GM23338 (cell line): ENCODE measurements at regions not wholly inside any gene's neighbourhood (a gene's known extent, or its start where the extent isn't known, plus 50 kb on each side); places are given as distances from the start of the nearest gene placed in this dataset.

Experiments used
- ATAC-seq: fragments of 200-7000 bp; cut with Tn5 transposase; 3 replicates; pipeline ENCODE4 v1.9.1; 2020
- DNase-seq: peaks from one replicate; pipeline ENCODE4 v3.0.0-alpha.2; 2015; ENCODE audit warnings: low spot score
- H2AFZ ChIP-seq: fragments of 200-600 bp; sonication (generic); 2 replicates; pipeline ENCODE4 v1.8.0; 2016; ENCODE audit warnings: antibody characterized with exemption, mild to moderate bottlenecking, moderate library complexity
- H3F3A ChIP-seq: fragments of 200-600 bp; sonication (generic); replicated peaks from 2 replicates; pipeline ENCODE4 v1.8.0; 2017; ENCODE audit warnings: antibody characterized with exemption, mixed run types, low read depth
- H3K27ac ChIP-seq: fragments of 200-600 bp; sonication (generic); 2 replicates; pipeline ENCODE4 v1.6.1; 2016; ENCODE audit warnings: low read depth
- H3K27me3 ChIP-seq: fragments of 200-600 bp; sonication (generic); 2 replicates; pipeline ENCODE4 v1.8.0; 2016; ENCODE audit warnings: mild to moderate bottlenecking, mixed run types, moderate library complexity; ENCODE audit not compliant: insufficient read depth
- H3K36me3 ChIP-seq: fragments of 200-600 bp; sonication (generic); 2 replicates; pipeline ENCODE4 v1.8.0; 2016; ENCODE audit warnings: mild to moderate bottlenecking; ENCODE audit not compliant: insufficient read depth
- H3K4me1 ChIP-seq: fragments of 200-600 bp; sonication (generic); 2 replicates; pipeline ENCODE4 v1.8.0; 2016; ENCODE audit warnings: mild to moderate bottlenecking, moderate library complexity; ENCODE audit not compliant: insufficient read depth
- H3K4me2 ChIP-seq: fragments of 200-600 bp; sonication (generic); 2 replicates; pipeline ENCODE4 v1.7.1; 2017; ENCODE audit warnings: mixed run types
- H3K4me3 ChIP-seq: fragments of 200-600 bp; sonication (generic); 2 replicates; pipeline ENCODE4 v1.6.1; 2016; ENCODE audit warnings: mixed run types
- H3K79me2 ChIP-seq: fragments of 200-600 bp; sonication (generic); replicated peaks from 2 replicates; pipeline ENCODE4 v1.8.0; 2017; ENCODE audit warnings: mild to moderate bottlenecking; ENCODE audit not compliant: insufficient read depth
- H3K9me2 ChIP-seq: fragments of 200-600 bp; sonication (generic); 2 replicates; pipeline ENCODE4 v1.8.0; 2017; ENCODE audit not compliant: insufficient read depth
- H4K20me1 ChIP-seq: fragments of 200-600 bp; sonication (generic); replicated peaks from 2 replicates; pipeline ENCODE4 v1.8.0; 2017; ENCODE audit warnings: mild to moderate bottlenecking; ENCODE audit not compliant: insufficient read depth
- H3K27ac Mint-ChIP-seq: 2 replicates; pipeline ENCODE4 v1.8.0; 2020; ENCODE audit warnings: inconsistent platforms, mild to moderate bottlenecking, moderate library complexity, mixed read lengths
- H3K27me3 Mint-ChIP-seq: 3 replicates; pipeline ENCODE4 v1.8.0; 2022; ENCODE audit warnings: low read depth, mild to moderate bottlenecking, moderate library complexity, mixed read lengths, inconsistent platforms; ENCODE audit not compliant: insufficient read depth, poor library complexity
- H3K36me3 Mint-ChIP-seq: 3 replicates; pipeline ENCODE4 v1.8.0; 2021; ENCODE audit warnings: low read depth, mild to moderate bottlenecking, inconsistent platforms, moderate library complexity, mixed read lengths
- H3K4me1 Mint-ChIP-seq: 3 replicates; pipeline ENCODE4 v1.8.0; 2020; ENCODE audit warnings: mild to moderate bottlenecking, inconsistent platforms, mixed read lengths
- H3K4me3 Mint-ChIP-seq: 3 replicates; pipeline ENCODE4 v1.8.0; 2021; ENCODE audit warnings: moderate library complexity, mild to moderate bottlenecking, inconsistent platforms, mixed read lengths
- H3K9me3 Mint-ChIP-seq: 3 replicates; pipeline ENCODE4 v1.8.0; 2020; ENCODE audit warnings: moderate library complexity, mild to moderate bottlenecking, inconsistent platforms, mixed read lengths
- CREB1 ChIP-seq: fragments of 250-450 bp; sonication (Bioruptor Pico); IDR thresholded peaks from 2 replicates; pipeline ENCODE4 v1.5.0; 2020; ENCODE audit warnings: low read depth, mild to moderate bottlenecking, moderate library complexity
- CTCF ChIP-seq, 2 experiments: fragments of 200-600 bp in 1 of 2; sonication (generic) in 1 of 2; conservative IDR thresholded peaks; 2 replicates each; pipeline versions ENCODE4 v1.5.1 to v1.6.1; 2016 to 2017; ENCODE audit warnings: antibody characterized with exemption in 2 of 2, low read depth in 2 of 2, mild to moderate bottlenecking in 2 of 2, moderate library complexity in 1 of 2
- ETS1 ChIP-seq: IDR thresholded peaks from 2 replicates; pipeline ENCODE4 v1.6.1; 2016; ENCODE audit warnings: antibody characterized with exemption
- EZH2 ChIP-seq: fragments of 200-600 bp; sonication (generic); IDR thresholded peaks from one replicate; pipeline ENCODE4 v1.8.0; 2017; ENCODE audit warnings: antibody characterized with exemption, mild to moderate bottlenecking, low read depth; ENCODE audit not compliant: unreplicated experiment
- EZH2phosphoT487 ChIP-seq: fragments of 200-600 bp; sonication (generic); IDR thresholded peaks from one replicate; pipeline ENCODE4 v1.8.1; 2018; ENCODE audit warnings: antibody characterized with exemption; ENCODE audit not compliant: unreplicated experiment
- JUNB ChIP-seq: IDR thresholded peaks from one replicate; pipeline ENCODE4 v1.6.1; 2016; ENCODE audit warnings: antibody characterized with exemption; ENCODE audit not compliant: unreplicated experiment
- NANOG ChIP-seq: IDR thresholded peaks from 2 replicates; pipeline ENCODE4 v1.6.1; 2016; ENCODE audit warnings: antibody characterized with exemption, borderline replicate concordance
- POLR2AphosphoS5 ChIP-seq: IDR thresholded peaks from 2 replicates; pipeline ENCODE4 v1.6.1; 2016; ENCODE audit warnings: antibody characterized with exemption, low read depth
- REST ChIP-seq: IDR thresholded peaks from one replicate; pipeline ENCODE4 v1.6.1; 2018; ENCODE audit warnings: antibody characterized with exemption; ENCODE audit not compliant: unreplicated experiment
- STAT1 ChIP-seq: IDR thresholded peaks from one replicate; pipeline ENCODE4 v1.6.1; 2016; ENCODE audit warnings: antibody characterized with exemption; ENCODE audit not compliant: unreplicated experiment
- ZNF114 ChIP-seq: fragments of 250-450 bp; sonication (Bioruptor Pico); IDR thresholded peaks from 2 replicates; pipeline ENCODE4 v1.5.0; 2020; ENCODE audit warnings: mild to moderate bottlenecking, moderate library complexity
- ZNF331 ChIP-seq: fragments of 250-450 bp; sonication (Bioruptor Pico); IDR thresholded peaks from 2 replicates; pipeline ENCODE4 v1.5.0; 2020; ENCODE audit warnings: low read depth, mild to moderate bottlenecking, moderate library complexity

- no peaks in the 10 kb centered on the region for H4K20me1 ChIP-seq
- no peak overlapping the region for H3K27ac Mint-ChIP-seq
- no peak overlapping the region for H3K4me3 Mint-ChIP-seq
- no peak overlapping the region for H3K4me2 ChIP-seq
- H3K27ac ChIP-seq: no peak overlapping the region
- no peaks in the 10 kb centered on the region for H3K4me1 ChIP-seq
- no peak overlapping the region for H2AFZ ChIP-seq
- H3K27me3 Mint-ChIP-seq: no peaks in the 10 kb centered on the region
- peaks cover 4% of the 10 kb centered on the region; the same call in 2 of the 3 replicates for H3K4me1 Mint-ChIP-seq
- no peaks in the 10 kb centered on the region for H3K9me2 ChIP-seq
- DNase-seq: no peak
- no peaks in the 10 kb centered on the region for H3K9me3 Mint-ChIP-seq
- no peaks in the 10 kb centered on the region for H3K27me3 ChIP-seq
- no peaks in the 10 kb centered on the region for H3K36me3 Mint-ChIP-seq
- H3F3A ChIP-seq: no peaks in the 10 kb centered on the region
- TF ChIP-seq POLR2AphosphoS5 (no peak), ZNF114 (CRISPR knock-in tag) (no peak), ZNF331 (CRISPR knock-in tag) (no peak), REST (no peak), EZH2phosphoT487 (no peak), STAT1 (no peak), EZH2 (no peak)
- H3K79me2 ChIP-seq: no peaks in the 10 kb centered on the region
- H3K36me3 ChIP-seq: no peaks in the 10 kb centered on the region
- H3K4me3 ChIP-seq: no peak overlapping the region
- no peak for ATAC-seq
Measured at GRCh38 chr10:118475214-118475613, 120.2 kb downstream of the PRLHR start.

GRCh38 chr10:118474111-118474510 lies 121.3 kb downstream of the PRLHR start:
- no peaks in the 10 kb centered on the region for H3K4me1 ChIP-seq
- H3K27ac ChIP-seq: no peak overlapping the region
- Mint-ChIP-seq H3K27ac (no peak overlapping the region), H3K4me3 (no peak overlapping the region), H3K36me3 (no peaks in the 10 kb centered on the region), H3K27me3 (peaks cover 2% of the 10 kb centered on the region), H3K4me1 (peaks cover 4% of the 10 kb centered on the region; the same call in 2 of the 3 replicates), H3K9me3 (no peaks in the 10 kb centered on the region)
- H3K9me2 ChIP-seq: no peaks in the 10 kb centered on the region
- H3K79me2 ChIP-seq: no peaks in the 10 kb centered on the region
- ATAC-seq: no peak
- H2AFZ ChIP-seq: no peak overlapping the region
- H3K36me3 ChIP-seq: no peaks in the 10 kb centered on the region
- H3K4me3 ChIP-seq: no peak overlapping the region
- no peaks in the 10 kb centered on the region for H3F3A ChIP-seq
- no peak overlapping the region for H3K4me2 ChIP-seq
- H3K27me3 ChIP-seq: no peaks in the 10 kb centered on the region
- no peak for DNase-seq
- no peaks in the 10 kb centered on the region for H4K20me1 ChIP-seq
- TF ChIP-seq JUNB (no peak), EZH2 (no peak), ETS1 (no peak), ZNF331 (CRISPR knock-in tag) (no peak), CREB1 (no peak), CTCF (conservative IDR thresholded peaks at IDR 0.05; ENCODE audit: low read depth in 2 of 2) (no peak), REST (no peak), POLR2AphosphoS5 (no peak), ZNF114 (CRISPR knock-in tag) (no peak), NANOG (no peak)
